SU-DHL-6 (cell line): ENCODE measurements at regions not wholly inside any gene's neighbourhood (a gene's known extent, or its start where the extent isn't known, plus 50 kb on each side); places are given as distances from the start of the nearest gene placed in this dataset.

Source experiments
- CTCF ChIP-seq: fragments of 200-600 bp; sonication (generic); IDR thresholded peaks from one replicate; pipeline ENCODE4 v1.5.1; 2017; ENCODE audit warnings: antibody characterized with exemption, mild to moderate bottlenecking, low read length, moderate library complexity; ENCODE audit not compliant: insufficient read depth, poor library complexity, severe bottlenecking
- EZH2phosphoT487 ChIP-seq: fragments of 200-600 bp; sonication (generic), shearing (Covaris generic); conservative IDR thresholded peaks from 2 replicates; pipeline ENCODE4 v1.6.1; 2018; ENCODE audit warnings: mild to moderate bottlenecking, antibody characterized with exemption, low read length, moderate library complexity, mixed read lengths

GRCh38 chr9:20271096-20271495 lies 351.2 kb downstream of the MLLT3 start:
- TF ChIP-seq CTCF, result no peak
- TF ChIP-seq EZH2phosphoT487, result no peak
